Peyer's patch (tissue), 4 donors: ENCODE measurements at regions not wholly inside any gene's neighbourhood (a gene's known extent, or its start where the extent isn't known, plus 50 kb on each side); places are given as distances from the start of the nearest gene placed in this dataset.

ENCODE experiments used
- DNase-seq, 3 donors: peaks; one replicate each; pipeline ENCODE4 v3.0.0-alpha.2; 2017 to 2019
- H3K27ac ChIP-seq, 4 donors: fragments of 200-600 bp; sonication (generic); one replicate each; pipeline ENCODE4 v1.5.1; 2016 to 2019
- H3K27me3 ChIP-seq, 2 donors: fragments of 200-600 bp; sonication (generic); one replicate each; pipeline ENCODE4 v1.5.1; 2019
- H3K36me3 ChIP-seq, 3 donors: fragments of 200-600 bp; sonication (generic); one replicate each; pipeline ENCODE4 v1.5.1; 2016 to 2019
- H3K4me1 ChIP-seq, 4 donors: fragments of 200-600 bp; sonication (generic); one replicate each; pipeline ENCODE4 v1.5.1; 2016 to 2019
- H3K4me3 ChIP-seq, 4 donors: fragments of 200-600 bp; sonication (generic); 1 replicate in 3 of 4; 2 replicates in 1 of 4; pipeline ENCODE4 v1.5.1; 2016 to 2019; ENCODE audit warnings: mild to moderate bottlenecking in 1 of 4
- H3K9me3 ChIP-seq, 4 donors: fragments of 200-600 bp; sonication (generic); one replicate each; pipeline ENCODE4 v1.5.1; 2016 to 2019; ENCODE audit warnings: mild to moderate bottlenecking in 1 of 4
- POLR2A ChIP-seq, 2 donors: fragments of 450-650 bp; IDR thresholded peaks; one replicate each; pipeline ENCODE4 v1.5.1; 2017; ENCODE audit warnings: antibody characterized with exemption in 2 of 2, mild to moderate bottlenecking in 2 of 2, moderate library complexity in 2 of 2
- TF ChIP-seq, protein P1 (sequence below), 6 experiments: fragments of 450-650 bp in 4 of 6; fragments of 200-600 bp in 2 of 6; sonication (generic) in 1 of 6; IDR thresholded peaks; one replicate each; pipeline ENCODE4 v1.5.1; 2017 to 2019; ENCODE audit warnings: antibody characterized with exemption in 6 of 6, mild to moderate bottlenecking in 3 of 6, moderate library complexity in 1 of 6

DNA sequence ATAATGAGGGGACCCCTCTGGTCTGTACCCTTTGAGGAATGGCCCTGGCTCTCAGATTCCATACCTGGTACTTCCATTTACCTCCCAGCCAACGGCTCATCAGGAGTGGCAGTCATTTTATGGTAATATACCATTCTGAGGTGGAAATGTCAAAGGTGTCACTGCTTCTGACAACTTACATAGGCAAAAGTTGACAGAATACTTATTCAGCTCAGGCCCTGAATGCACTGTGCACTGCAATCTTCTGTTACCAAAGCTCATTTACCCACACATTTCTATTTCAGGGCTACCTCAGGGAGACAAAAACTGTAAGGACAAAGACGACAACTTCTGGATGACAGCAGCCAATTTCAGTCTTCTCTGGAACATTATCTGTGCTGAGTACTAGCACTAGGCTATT, 212.2 kb upstream of the TMEM260 start:
- Histone ChIP-seq H3K36me3 (no peaks in the 10 kb centered on the region), H3K27me3 (no peaks in the 10 kb centered on the region), H3K27ac (no peak overlapping the region), H3K9me3 (peaks cover 0 to 4% (median 0%) of the 10 kb centered on the region in 4 donors), H3K4me3 (no peak overlapping the region), H3K4me1 (no peaks in the 10 kb centered on the region)
- DNase-seq: no peak
- TF ChIP-seq POLR2A (IDR thresholded peaks at IDR 0.05): no peak
- TF ChIP-seq, protein P1, sequence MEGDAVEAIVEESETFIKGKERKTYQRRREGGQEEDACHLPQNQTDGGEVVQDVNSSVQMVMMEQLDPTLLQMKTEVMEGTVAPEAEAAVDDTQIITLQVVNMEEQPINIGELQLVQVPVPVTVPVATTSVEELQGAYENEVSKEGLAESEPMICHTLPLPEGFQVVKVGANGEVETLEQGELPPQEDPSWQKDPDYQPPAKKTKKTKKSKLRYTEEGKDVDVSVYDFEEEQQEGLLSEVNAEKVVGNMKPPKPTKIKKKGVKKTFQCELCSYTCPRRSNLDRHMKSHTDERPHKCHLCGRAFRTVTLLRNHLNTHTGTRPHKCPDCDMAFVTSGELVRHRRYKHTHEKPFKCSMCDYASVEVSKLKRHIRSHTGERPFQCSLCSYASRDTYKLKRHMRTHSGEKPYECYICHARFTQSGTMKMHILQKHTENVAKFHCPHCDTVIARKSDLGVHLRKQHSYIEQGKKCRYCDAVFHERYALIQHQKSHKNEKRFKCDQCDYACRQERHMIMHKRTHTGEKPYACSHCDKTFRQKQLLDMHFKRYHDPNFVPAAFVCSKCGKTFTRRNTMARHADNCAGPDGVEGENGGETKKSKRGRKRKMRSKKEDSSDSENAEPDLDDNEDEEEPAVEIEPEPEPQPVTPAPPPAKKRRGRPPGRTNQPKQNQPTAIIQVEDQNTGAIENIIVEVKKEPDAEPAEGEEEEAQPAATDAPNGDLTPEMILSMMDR (IDR thresholded peaks at IDR 0.05): no peak

GRCh38 chr14:56371737-56372136, 207.9 kb upstream of the TMEM260 start:
- no peaks in the 10 kb centered on the region for H3K36me3 ChIP-seq

DNA sequence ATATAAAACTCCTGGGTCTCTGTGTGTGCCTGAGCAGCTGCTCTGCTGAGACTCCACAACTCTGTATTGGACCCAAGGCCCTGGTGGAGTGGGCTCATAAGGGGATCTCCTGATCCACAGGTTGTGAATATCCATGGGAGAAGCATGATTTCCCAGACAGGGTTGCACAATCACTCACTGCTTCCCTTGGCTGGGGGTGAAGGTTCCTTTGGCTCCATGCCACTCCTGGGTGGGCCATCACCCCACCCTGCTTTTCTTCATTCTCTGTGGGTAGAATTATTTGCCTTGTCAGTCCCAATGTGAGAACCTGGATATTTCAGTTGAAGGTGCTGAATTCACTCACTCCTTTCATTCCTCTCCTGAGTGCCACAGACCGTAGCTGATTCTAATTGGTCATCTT, 205.2 kb upstream of the TMEM260 start:
- no peaks in the 10 kb centered on the region for H3K27me3 ChIP-seq
- H3K27ac ChIP-seq: no peak overlapping the region
- no peak overlapping the region for H3K4me3 ChIP-seq
- no peaks in the 10 kb centered on the region for H3K36me3 ChIP-seq
- peaks cover 0 to 4% (median 0%) of the 10 kb centered on the region in 4 donors for H3K9me3 ChIP-seq
- no peak for DNase-seq
- H3K4me1 ChIP-seq: no peaks in the 10 kb centered on the region
- TF ChIP-seq, protein P1 (IDR thresholded peaks at IDR 0.05): no peak
- TF ChIP-seq POLR2A (IDR thresholded peaks at IDR 0.05): no peak

More at GRCh38 chr14:56371737-56372136, 207.9 kb upstream of the TMEM260 start:
- Histone ChIP-seq H3K4me3 (no peak overlapping the region), H3K27me3 (no peaks in the 10 kb centered on the region), H3K27ac (no peak overlapping the region), H3K9me3 (peaks cover 0 to 4% (median 0%) of the 10 kb centered on the region in 4 donors), H3K4me1 (no peaks in the 10 kb centered on the region)
- TF ChIP-seq POLR2A (IDR thresholded peaks at IDR 0.05): no peak
- TF ChIP-seq, protein P1 (IDR thresholded peaks at IDR 0.05): no peak
- no peak for DNase-seq

- Histone ChIP-seq H3K4me3 (no peak overlapping the region), H3K27ac (peak overlapping the region in 1 of 4 donors; percentile 2), H3K9me3 (no peaks in the 10 kb centered on the region), H3K27me3 (no peaks in the 10 kb centered on the region), H3K4me1 (no peaks in the 10 kb centered on the region), H3K36me3 (no peaks in the 10 kb centered on the region)
- no peak for TF ChIP-seq POLR2A (IDR thresholded peaks at IDR 0.05)
- TF ChIP-seq, protein P1 (IDR thresholded peaks at IDR 0.05): no peak
- DNase-seq: no peak
These were observed 201.6 kb upstream of the TMEM260 start for GRCh38 chr14:56378046-56378445.

DNA sequence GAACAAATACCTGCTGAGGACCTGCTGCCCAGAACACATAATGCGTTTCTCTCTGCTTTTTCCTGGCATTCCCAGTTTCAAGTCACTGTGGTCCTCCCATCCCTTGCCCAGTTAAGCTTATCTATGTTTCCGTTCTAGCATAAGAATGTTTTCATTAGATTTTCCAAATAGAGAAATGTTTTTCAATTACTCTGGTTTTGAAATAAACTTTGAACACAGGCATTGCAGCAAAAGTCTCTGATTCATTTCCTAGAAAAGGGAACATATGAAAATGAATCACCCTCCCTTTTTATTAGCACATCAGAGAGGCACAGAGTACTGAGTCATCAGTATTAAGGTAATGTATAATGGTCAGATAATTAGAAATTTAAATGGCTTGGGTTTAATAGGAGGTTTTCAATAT, 201.1 kb upstream of the TMEM260 start:
- no peaks in the 10 kb centered on the region for H3K36me3 ChIP-seq
- peak overlapping the region in 1 of 4 donors; percentile 2 for H3K27ac ChIP-seq
- no peak overlapping the region for H3K4me3 ChIP-seq
- no peaks in the 10 kb centered on the region for H3K4me1 ChIP-seq
- no peak for TF ChIP-seq POLR2A (IDR thresholded peaks at IDR 0.05)
- TF ChIP-seq, protein P1 (IDR thresholded peaks at IDR 0.05): no peak
- no peaks in the 10 kb centered on the region for H3K27me3 ChIP-seq
- DNase-seq: no peak
- H3K9me3 ChIP-seq: no peaks in the 10 kb centered on the region

DNA sequence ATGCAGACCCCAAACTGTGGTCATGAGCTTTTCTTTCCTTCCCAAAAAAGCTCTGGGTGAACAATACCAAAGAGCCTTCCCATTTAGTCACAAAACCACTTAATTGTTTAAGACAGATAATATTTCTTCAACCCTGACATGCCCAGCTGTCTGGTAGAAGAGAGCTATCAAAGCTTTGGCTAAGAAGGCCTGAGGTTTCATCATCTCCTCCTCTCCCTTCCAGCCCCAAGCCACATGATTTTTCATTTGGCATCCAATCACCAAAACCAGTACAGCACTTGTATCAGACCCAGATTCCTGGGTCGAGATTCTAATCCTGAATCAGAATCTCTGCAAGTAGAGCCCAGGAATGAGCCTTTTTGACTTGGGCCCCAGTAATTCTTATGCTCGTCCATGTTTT, 199.6 kb upstream of the TMEM260 start:
- H3K36me3 ChIP-seq: no peaks in the 10 kb centered on the region
- H3K9me3 ChIP-seq: no peaks in the 10 kb centered on the region
- TF ChIP-seq, protein P1 (IDR thresholded peaks at IDR 0.05): no peak
- TF ChIP-seq POLR2A (IDR thresholded peaks at IDR 0.05): no peak
- H3K27me3 ChIP-seq: no peaks in the 10 kb centered on the region
- H3K27ac ChIP-seq: peak overlapping the region in 1 of 4 donors; percentile 19
- no peaks in the 10 kb centered on the region for H3K4me1 ChIP-seq
- no peak for DNase-seq
- no peak overlapping the region for H3K4me3 ChIP-seq
